Mucosa of descending colon (tissue), 3 donors: ENCODE measurements at regions not wholly inside any gene's neighbourhood (a gene's known extent, or its start where the extent isn't known, plus 50 kb on each side); places are given as distances from the start of the nearest gene placed in this dataset.

Experiments used
- ATAC-seq: fragments of 200-7000 bp; cut with Tn5 transposase; one replicate; pipeline ENCODE4 v1.9.1; 2020; ENCODE audit warnings: mild to moderate bottlenecking, moderate library complexity
- DNase-seq, 3 donors: peaks; one replicate each; pipeline ENCODE4 v3.0.0-alpha.2; 2020
- H3K36me3 ChIP-seq: fragments of 200-600 bp; one replicate; pipeline ENCODE4 v1.8.0; 2021; ENCODE audit warnings: low read depth, mild to moderate bottlenecking
- H3K4me1 ChIP-seq: fragments of 200-600 bp; one replicate; pipeline ENCODE4 v1.8.0; 2021; ENCODE audit warnings: low read depth, mild to moderate bottlenecking
- H3K4me3 ChIP-seq: fragments of 200-600 bp; one replicate; pipeline ENCODE4 v1.8.0; 2021; ENCODE audit warnings: mild to moderate bottlenecking
- H3K9me3 ChIP-seq: fragments of 200-600 bp; one replicate; pipeline ENCODE4 v1.8.0; 2021; ENCODE audit warnings: mild to moderate bottlenecking
- CTCF ChIP-seq: fragments of 200-600 bp; IDR thresholded peaks from one replicate; pipeline ENCODE4 v1.8.0; 2022; ENCODE audit warnings: antibody characterized with exemption, mild to moderate bottlenecking
- intact Hi-C, 2 donors: fragments of 100-400 bp; cut with DNase I in 1 of 2; cut with micrococcal nuclease in 1 of 2; formaldehyde crosslinking; loops; one replicate each; pipeline versions ENCODE4 v1.11.0 to v1.11.1; 2022; cut with DNase I, micrococcal nuclease
- donor health status: DM: no; HTN: no; CAD: no; lungs with moderate emphysema.
- donor health status: DM: no; HTN: no; CAD: no.
- donor health status: DM: no; HTN: yes; CAD: no.

- Histone ChIP-seq H3K4me3 (no peak overlapping the region), H3K4me1 (no peaks in the 10 kb centered on the region), H3K9me3 (no peaks in the 10 kb centered on the region), H3K36me3 (no peaks in the 10 kb centered on the region)
- ATAC-seq: no peak
- no peak for DNase-seq
- intact Hi-C loops: no loop called here
- TF ChIP-seq CTCF: no peak
These were observed 74.6 kb downstream of the GPX5 start for GRCh38 chr6:28600245-28600644.

- Histone ChIP-seq H3K36me3 (no peaks in the 10 kb centered on the region), H3K4me3 (no peak overlapping the region), H3K9me3 (no peaks in the 10 kb centered on the region), H3K4me1 (no peaks in the 10 kb centered on the region)
- ATAC-seq: no peak
- intact Hi-C loops: no loop called here
- DNase-seq: no peak
- no peak for TF ChIP-seq CTCF
These were observed 78.2 kb downstream of the GPX5 start for GRCh38 chr6:28603891-28604290.

- no peaks in the 10 kb centered on the region for H3K9me3 ChIP-seq
- no peak overlapping the region for H3K4me3 ChIP-seq
- TF ChIP-seq CTCF: no peak
- intact Hi-C loops: no loop called here
- H3K4me1 ChIP-seq: no peaks in the 10 kb centered on the region
- ATAC-seq (peak; percentile 53), DNase-seq (peak in 1 of 3 donors; percentile 4)
- no peaks in the 10 kb centered on the region for H3K36me3 ChIP-seq
These were observed 81.0 kb downstream of the GPX5 start for GRCh38 chr6:28606424-28607391.

- Histone ChIP-seq H3K4me3 (no peak overlapping the region), H3K9me3 (no peaks in the 10 kb centered on the region), H3K4me1 (no peaks in the 10 kb centered on the region), H3K36me3 (no peaks in the 10 kb centered on the region)
- ATAC-seq: no peak
- intact Hi-C loops: no loop called here
- no peak for TF ChIP-seq CTCF
- no peak for DNase-seq
These were observed 82.3 kb downstream of the GPX5 start for GRCh38 chr6:28607990-28608389.

GRCh38 chr6:28609672-28610071 is 84.0 kb downstream of the GPX5 start:
- Histone ChIP-seq H3K4me1 (no peaks in the 10 kb centered on the region), H3K36me3 (no peaks in the 10 kb centered on the region), H3K4me3 (no peak overlapping the region), H3K9me3 (no peaks in the 10 kb centered on the region)
- ATAC-seq: no peak
- no peak for DNase-seq
- no peak for TF ChIP-seq CTCF
- intact Hi-C loops: no loop called here
